ENCODE measurements at regions not wholly inside any gene's neighbourhood (a gene's known extent, or its start where the extent isn't known, plus 50 kb on each side); places are given as distances from the start of the nearest gene placed in this dataset.

- H2AFZ ChIP-seq (ENCODE audit: low read length) = no peak overlapping the region
- H4K20me1 ChIP-seq (ENCODE audit: insufficient read depth, low read length) = no peaks in the 10 kb centered on the region
- intact Hi-C loops (cut with micrococcal nuclease; ENCODE audit: unreplicated experiment) (no loop called here), in situ Hi-C loops (cut with HindIII; ENCODE audit: extremely low pct_ligation_motif_present, low pct_unique_long_range_greater_than_20kb) (no loop called here)
- no peak for TF ChIP-seq ZNF484 (CRISPR knock-in tag; IDR thresholded peaks at IDR 0.05; ENCODE audit: borderline replicate concordance, low read depth)
- no peak for TF ChIP-seq PHB2 (IDR thresholded peaks at IDR 0.05; ENCODE audit: partially characterized antibody)
- TF ChIP-seq, protein P1, sequence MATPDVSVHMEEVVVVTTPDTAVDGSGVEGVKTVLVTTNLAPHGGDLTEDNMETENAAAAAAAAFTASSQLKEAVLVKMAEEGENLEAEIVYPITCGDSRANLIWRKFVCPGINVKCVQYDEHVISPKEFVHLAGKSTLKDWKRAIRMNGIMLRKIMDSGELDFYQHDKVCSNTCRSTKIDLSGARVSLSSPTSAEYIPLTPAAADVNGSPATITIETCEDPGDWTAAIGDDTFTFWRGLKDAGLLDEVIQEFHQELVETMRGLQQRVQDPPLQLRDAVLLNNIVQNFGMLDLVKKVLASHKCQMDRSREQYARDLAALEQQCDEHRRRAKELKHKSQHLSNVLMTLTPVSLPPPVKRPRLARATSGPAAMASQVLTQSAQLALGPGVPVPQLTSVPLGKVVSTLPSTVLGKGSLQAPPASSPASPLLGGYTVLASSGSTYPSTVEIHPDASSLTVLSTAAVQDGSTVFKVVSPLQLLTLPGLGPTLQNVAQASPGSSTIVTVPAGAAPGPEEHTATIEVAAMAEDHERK (CRISPR knock-in tag; IDR thresholded peaks at IDR 0.05; ENCODE audit: low read depth) = no peak
- TF ChIP-seq HNRNPK (IDR thresholded peaks at IDR 0.05; ENCODE audit: low read depth, low read length, poor library complexity, severe bottlenecking) = no peak
- TF ChIP-seq ELF4 (CRISPR knock-in tag; IDR thresholded peaks at IDR 0.05; ENCODE audit: borderline replicate concordance) = no peak
- TF ChIP-seq, protein P2, sequence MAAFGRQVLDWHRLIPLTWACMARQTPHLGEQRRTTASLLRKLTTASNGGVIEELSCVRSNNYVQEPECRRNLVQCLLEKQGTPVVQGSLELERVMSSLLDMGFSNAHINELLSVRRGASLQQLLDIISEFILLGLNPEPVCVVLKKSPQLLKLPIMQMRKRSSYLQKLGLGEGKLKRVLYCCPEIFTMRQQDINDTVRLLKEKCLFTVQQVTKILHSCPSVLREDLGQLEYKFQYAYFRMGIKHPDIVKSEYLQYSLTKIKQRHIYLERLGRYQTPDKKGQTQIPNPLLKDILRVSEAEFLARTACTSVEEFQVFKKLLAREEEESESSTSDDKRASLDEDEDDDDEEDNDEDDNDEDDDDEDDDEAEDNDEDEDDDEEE (CRISPR knock-in tag; IDR thresholded peaks at IDR 0.05) = no peak
- no peak for TF ChIP-seq ZNF501 (CRISPR knock-in tag; IDR thresholded peaks at IDR 0.05)
- TF ChIP-seq SETDB1 (CRISPR knock-in tag; IDR thresholded peaks at IDR 0.05; ENCODE audit: borderline replicate concordance) = no peak
- no peak for TF ChIP-seq ZKSCAN8 (CRISPR knock-in tag; IDR thresholded peaks at IDR 0.05; ENCODE audit: borderline replicate concordance)
- no peak for TF ChIP-seq RARG (CRISPR knock-in tag; IDR thresholded peaks at IDR 0.05; ENCODE audit: low read depth)
- TF ChIP-seq ZFP90 (CRISPR knock-in tag; IDR thresholded peaks at IDR 0.05; ENCODE audit: borderline replicate concordance) = no peak
- TF ChIP-seq MTA1 (CRISPR knock-in tag; IDR thresholded peaks at IDR 0.05; ENCODE audit: borderline replicate concordance) = no peak
- no peak for TF ChIP-seq ZBTB3 (CRISPR knock-in tag; IDR thresholded peaks at IDR 0.05; ENCODE audit: borderline replicate concordance, low read depth)
- no peak for TF ChIP-seq ZNF136 (CRISPR knock-in tag; IDR thresholded peaks at IDR 0.05; ENCODE audit: low read depth)
- no peak for TF ChIP-seq ZFY (CRISPR knock-in tag; IDR thresholded peaks at IDR 0.05)
- TF ChIP-seq ZC3H13 (CRISPR knock-in tag; IDR thresholded peaks at IDR 0.05) = no peak
- no peak for TF ChIP-seq NFE2L2 (IDR thresholded peaks at IDR 0.05; ENCODE audit: low read length)
- TF ChIP-seq ZMAT3 (CRISPR knock-in tag; conservative IDR thresholded peaks at IDR 0.05) = no peak
- no peak for DNase-seq (ENCODE audit: low spot score)
- no peaks in the 10 kb centered on the region for H3K4me1 ChIP-seq (ENCODE audit: insufficient read depth, low read length)
- no peaks in the 10 kb centered on the region for H3K79me2 ChIP-seq (ENCODE audit: insufficient read depth, low read length)
- no peak overlapping the region for H3K27ac ChIP-seq (ENCODE audit: extremely low read length, insufficient read depth, low read length)
- ATAC-seq = no peak
- CTCF ChIA-PET (ENCODE audit: low intra/inter-chr PET ratio, low total read pairs) = no interaction called here
- no peaks in the 10 kb centered on the region; a peak in 1 of 5 replicates for H3K27me3 ChIP-seq (ENCODE audit: control insufficient read depth in 1 of 2, insufficient read depth in 2 of 2, low read length in 2 of 2)
- H3K36me3 ChIP-seq (replicated peaks in 1 of 2; ENCODE audit: control insufficient read depth in 1 of 2, insufficient read depth in 2 of 2, low read length in 2 of 2) = no peaks in the 10 kb centered on the region
- H3K9me3 ChIP-seq (ENCODE audit: low read length) = no peaks in the 10 kb centered on the region
- 7% methylated on average over 5 of the region's 5 CpGs for WGBS (ENCODE audit: low lambda C conversion rate)
- no TSS peak for BruUV-seq (replicated peaks)
- H3K9ac ChIP-seq (ENCODE audit: insufficient read depth, low read depth, low read length) = no peak overlapping the region
- H3K4me2 ChIP-seq (ENCODE audit: low read depth, low read length) = no peak overlapping the region
- no peak overlapping the region for H3K4me3 ChIP-seq (replicated peaks in 1 of 3; ENCODE audit: insufficient read depth in 1 of 3, low read depth in 2 of 3, low read length in 3 of 3)
- FAIRE-seq = no peak
- POLR2A ChIA-PET = no interaction called here
Observed at GRCh38 chr22:47724030-47724429, 961.6 kb downstream of the TBC1D22A start.

All from HepG2 (cell line).